HL-60 (cell line): ENCODE measurements at regions not wholly inside any gene's neighbourhood (a gene's known extent, or its start where the extent isn't known, plus 50 kb on each side); places are given as distances from the start of the nearest gene placed in this dataset.

Experiments
- DNase-seq, 2 experiments: peaks; one replicate each; pipeline ENCODE4 v3.0.0-alpha.2; 2010 to 2020; ENCODE audit warnings: low read depth in 1 of 2, low spot score in 1 of 2
- H3K27ac ChIP-seq: fragments of 250-450 bp; sonication (Bioruptor Pico); replicated peaks from 2 replicates; pipeline ENCODE4 v1.5.1; 2020; ENCODE audit warnings: mild to moderate bottlenecking, moderate library complexity
- H3K27me3 ChIP-seq: fragments of 250-450 bp; sonication (Bioruptor Pico); 2 replicates; pipeline ENCODE4 v1.5.1; 2021; ENCODE audit warnings: mild to moderate bottlenecking, moderate library complexity; ENCODE audit not compliant: insufficient read depth, poor library complexity, severe bottlenecking
- H3K4me3 ChIP-seq: replicated peaks from 2 replicates; pipeline ENCODE4 v1.5.1; 2011; ENCODE audit warnings: mild to moderate bottlenecking, control low read depth, low read length; ENCODE audit not compliant: insufficient read depth
- CTCF ChIP-seq: IDR thresholded peaks from one replicate; pipeline ENCODE4 v1.5.1; 2011; ENCODE audit warnings: low read length, control low read depth, inconsistent platforms; ENCODE audit not compliant: insufficient read depth
- GABPA ChIP-seq: IDR thresholded peaks from 2 replicates; pipeline ENCODE4 v1.6.1; 2012; ENCODE audit warnings: low read depth
- POLR2AphosphoS5 ChIP-seq: IDR thresholded peaks from 2 replicates; pipeline ENCODE4 v1.6.1; 2012; ENCODE audit warnings: low read depth
- REST ChIP-seq: IDR thresholded peaks from 2 replicates; pipeline ENCODE4 v1.6.1; 2012; ENCODE audit warnings: low read depth; ENCODE audit not compliant: insufficient replicate concordance
- SPI1 ChIP-seq: IDR thresholded peaks from 2 replicates; pipeline ENCODE4 v1.6.1; 2012; ENCODE audit warnings: low read depth, mild to moderate bottlenecking, borderline replicate concordance

- no peak overlapping the region for H3K4me3 ChIP-seq
Measured at GRCh38 chr6:163771180-163771579, 356.7 kb downstream of the QKI start.

GRCh38 chr6:163768905-163769304 is 354.4 kb downstream of the QKI start:
- TF ChIP-seq REST (no peak), SPI1 (no peak), GABPA (no peak), POLR2AphosphoS5 (no peak), CTCF (no peak)
- no peak for DNase-seq
- no peak overlapping the region for H3K27ac ChIP-seq
- H3K27me3 ChIP-seq = no peaks in the 10 kb centered on the region
- H3K4me3 ChIP-seq = no peak overlapping the region

More at GRCh38 chr6:163771180-163771579, 356.7 kb downstream of the QKI start:
- DNase-seq = no peak
- Histone ChIP-seq H3K27ac (no peak overlapping the region), H3K27me3 (no peaks in the 10 kb centered on the region)
- TF ChIP-seq POLR2AphosphoS5 (no peak), CTCF (no peak), GABPA (no peak), REST (no peak), SPI1 (no peak)

- Histone ChIP-seq H3K27me3 (no peaks in the 10 kb centered on the region), H3K27ac (no peak overlapping the region), H3K4me3 (no peak overlapping the region)
- DNase-seq = no peak
- TF ChIP-seq REST (no peak), GABPA (no peak), POLR2AphosphoS5 (no peak), CTCF (no peak), SPI1 (no peak)
Measured at GRCh38 chr6:163766936-163767335, 352.4 kb downstream of the QKI start.
